Testis (tissue), 2 donors: ENCODE measurements at regions not wholly inside any gene's neighbourhood (a gene's known extent, or its start where the extent isn't known, plus 50 kb on each side); places are given as distances from the start of the nearest gene placed in this dataset.

Experiments
- CTCF ChIP-seq, 3 experiments: fragments of 450-650 bp in 2 of 3; fragments of 200-600 bp in 1 of 3; sonication (generic) in 1 of 3; IDR thresholded peaks; one replicate each; pipeline ENCODE4 v1.5.1; 2016 to 2019; ENCODE audit warnings: antibody characterized with exemption in 3 of 3, mild to moderate bottlenecking in 2 of 3, moderate library complexity in 1 of 3
- POLR2A ChIP-seq: fragments of 450-650 bp; IDR thresholded peaks from one replicate; pipeline ENCODE4 v1.6.1; 2017; ENCODE audit warnings: antibody characterized with exemption, mild to moderate bottlenecking, moderate library complexity

- TF ChIP-seq CTCF (IDR thresholded peaks at IDR 0.05) (no peak), POLR2A (no peak)
Measured at GRCh38 chr2:187102381-187102780, 253.4 kb upstream of the ZSWIM2 start.
